H1 (cell line): ENCODE measurements at regions not wholly inside any gene's neighbourhood (a gene's known extent, or its start where the extent isn't known, plus 50 kb on each side); places are given as distances from the start of the nearest gene placed in this dataset.
A peak's percentile ranks its signal among the peaks of the same experiment; 100 is the strongest.

Source experiments
- ATF3 ChIP-seq: IDR thresholded peaks from 2 replicates; pipeline ENCODE4 v1.6.1; 2011; ENCODE audit warnings: low read depth, mild to moderate bottlenecking, low read length; ENCODE audit not compliant: insufficient read depth
- CHD1 ChIP-seq: IDR thresholded peaks from 2 replicates; pipeline ENCODE4 v1.6.1; 2012; ENCODE audit warnings: low read depth, low read length, improper control_type of control experiment
- CREB1 ChIP-seq: IDR thresholded peaks from 2 replicates; pipeline ENCODE4 v1.6.1; 2012; ENCODE audit warnings: inconsistent platforms
- CTCF ChIP-seq, 3 experiments: IDR thresholded peaks; 1 replicate in 2 of 3; 2 replicates in 1 of 3; pipeline versions ENCODE4 v1.5.1 to v1.6.1; 2011; ENCODE audit warnings: low read length in 3 of 3, mild to moderate bottlenecking in 3 of 3, inconsistent platforms in 2 of 3, low read depth in 1 of 3, moderate library complexity in 1 of 3; ENCODE audit not compliant: insufficient read depth in 1 of 3; ENCODE audit errors: control extremely low read depth in 1 of 3
- EGR1 ChIP-seq: IDR thresholded peaks from 2 replicates; pipeline ENCODE4 v1.6.1; 2011; ENCODE audit warnings: low read depth, low read length, borderline replicate concordance
- GTF2F1 ChIP-seq: IDR thresholded peaks from 2 replicates; pipeline ENCODE4 v1.6.1; 2012; ENCODE audit warnings: low read depth, low read length, improper control_type of control experiment, borderline replicate concordance
- MAFK ChIP-seq: IDR thresholded peaks from 2 replicates; pipeline ENCODE4 v1.6.1; 2012; ENCODE audit warnings: low read depth, mild to moderate bottlenecking, improper control_type of control experiment, low read length
- POLR2A ChIP-seq, 2 experiments: IDR thresholded peaks; 1 replicate in 1 of 2; 2 replicates in 1 of 2; pipeline ENCODE4 v1.6.1; 2011; ENCODE audit warnings: low read depth in 2 of 2, low read length in 2 of 2, mild to moderate bottlenecking in 2 of 2; ENCODE audit errors: control extremely low read depth in 1 of 2
- RAD21 ChIP-seq, 2 experiments: IDR thresholded peaks in 1 of 2; conservative IDR thresholded peaks in 1 of 2; 2 replicates each; pipeline ENCODE4 v1.6.1; 2011; ENCODE audit warnings: low read depth in 2 of 2, low read length in 2 of 2, improper control_type of control experiment in 1 of 2, inconsistent platforms in 1 of 2, mild to moderate bottlenecking in 1 of 2, moderate library complexity in 1 of 2
- RFX5 ChIP-seq: IDR thresholded peaks from 2 replicates; pipeline ENCODE4 v1.6.1; 2011; ENCODE audit warnings: low read depth, low read length, improper control_type of control experiment, borderline replicate concordance
- SIX5 ChIP-seq: IDR thresholded peaks from 2 replicates; pipeline ENCODE4 v1.6.1; 2011; ENCODE audit warnings: mild to moderate bottlenecking, low read depth, low read length
- YY1 ChIP-seq: IDR thresholded peaks from 2 replicates; pipeline ENCODE4 v1.6.1; 2011; ENCODE audit warnings: low read depth, mild to moderate bottlenecking, low read length

DNA sequence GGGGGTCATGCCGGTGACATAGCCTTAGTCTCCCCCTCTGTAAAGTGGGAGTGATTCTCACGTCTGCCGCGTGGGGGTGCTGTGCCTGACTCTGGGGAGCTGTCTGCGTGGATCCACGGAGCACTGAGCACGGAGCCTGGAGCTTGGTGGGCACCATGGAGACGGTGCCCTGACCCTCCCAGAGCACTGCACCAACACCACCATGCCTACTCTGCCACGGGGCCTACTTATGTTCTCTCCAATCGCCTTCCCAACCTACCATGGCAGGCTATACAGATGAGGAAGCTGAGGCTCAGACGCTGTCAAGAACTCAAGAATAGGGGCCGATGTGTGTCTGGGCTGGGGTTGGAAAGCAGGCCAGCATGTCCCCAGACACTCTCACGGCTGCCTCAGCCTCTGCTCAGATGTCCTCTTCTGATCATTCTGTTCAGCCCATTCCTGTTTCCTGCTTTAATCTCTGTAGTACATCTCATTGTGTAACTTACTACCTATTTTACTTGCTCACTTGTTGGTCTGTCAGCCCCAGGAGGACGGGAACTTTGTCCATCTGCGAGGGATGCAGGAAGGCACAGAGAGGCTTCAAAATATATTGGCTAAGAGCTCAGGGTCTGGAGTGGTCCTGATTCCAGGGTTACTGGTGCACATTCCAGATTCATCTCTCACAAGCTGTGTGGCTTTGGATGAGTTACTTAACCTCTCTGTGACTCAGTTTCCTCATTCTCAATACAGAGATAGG lies 168.1 kb upstream of the HS6ST1 start:
- TF ChIP-seq YY1 (no peak), CTCF (IDR thresholded peaks at IDR 0.05; ENCODE audit: control extremely low read depth in 1 of 3, insufficient read depth in 1 of 3, low read depth in 1 of 3, low read length in 3 of 3) (peak in 2 of 3 experiments; percentile 2 to 9; a peak in 2 of 4 replicates), MAFK (no peak), RAD21 (IDR thresholded peaks at IDR 0.05 in 1 of 2, conservative IDR thresholded peaks at IDR 0.05 in 1 of 2; ENCODE audit: low read depth in 2 of 2, low read length in 2 of 2) (no peak), POLR2A (IDR thresholded peaks at IDR 0.05; ENCODE audit: control extremely low read depth in 1 of 2, low read depth in 2 of 2, low read length in 2 of 2) (no peak), ATF3 (no peak), GTF2F1 (no peak), EGR1 (no peak), RFX5 (no peak), SIX5 (no peak), CHD1 (no peak), CREB1 (no peak)
